ENCODE measurements at regions not wholly inside any gene's neighbourhood (a gene's known extent, or its start where the extent isn't known, plus 50 kb on each side); places are given as distances from the start of the nearest gene placed in this dataset.

DNA sequence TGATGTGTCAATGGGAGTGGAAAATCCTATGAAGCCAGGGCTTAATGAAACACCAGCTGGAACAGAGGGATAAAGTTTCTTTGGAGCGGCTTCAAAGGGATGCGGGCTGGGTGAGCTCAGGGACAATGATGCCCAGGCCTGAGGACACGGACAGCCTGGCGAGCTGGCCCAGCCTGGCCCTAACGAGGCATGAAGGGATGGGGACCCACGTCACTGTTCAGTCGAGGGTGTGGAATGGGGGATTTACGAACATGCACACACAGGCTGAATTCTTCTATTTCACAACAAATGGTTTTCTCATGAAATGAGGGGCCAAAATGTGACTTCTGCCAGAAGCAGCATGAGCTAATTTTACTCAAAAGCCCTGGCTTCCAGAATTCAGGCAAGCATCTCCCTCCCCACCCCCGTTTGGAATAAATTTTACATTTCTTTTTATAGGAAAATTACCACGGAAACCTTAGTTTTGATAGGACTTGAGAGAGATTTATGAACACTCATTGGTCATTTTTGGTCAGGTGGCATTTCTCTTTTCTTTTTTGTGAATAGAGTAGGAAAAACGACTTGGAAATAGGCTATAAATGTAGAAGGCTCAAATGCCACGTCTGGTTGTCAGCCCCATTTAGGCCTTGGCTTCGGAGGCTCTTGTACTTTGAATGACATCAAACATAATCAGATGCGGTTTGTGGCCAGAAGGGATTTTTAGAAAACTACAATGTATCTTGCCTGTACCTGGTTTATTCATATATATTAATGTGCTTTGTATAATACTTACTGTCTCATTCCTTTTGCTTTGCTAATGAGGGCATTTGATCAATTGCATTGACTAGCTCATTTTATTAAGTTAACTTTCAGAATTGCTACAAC, 893.8 kb upstream of the CELF4 start:
- DNase-seq: no peak

DNA sequence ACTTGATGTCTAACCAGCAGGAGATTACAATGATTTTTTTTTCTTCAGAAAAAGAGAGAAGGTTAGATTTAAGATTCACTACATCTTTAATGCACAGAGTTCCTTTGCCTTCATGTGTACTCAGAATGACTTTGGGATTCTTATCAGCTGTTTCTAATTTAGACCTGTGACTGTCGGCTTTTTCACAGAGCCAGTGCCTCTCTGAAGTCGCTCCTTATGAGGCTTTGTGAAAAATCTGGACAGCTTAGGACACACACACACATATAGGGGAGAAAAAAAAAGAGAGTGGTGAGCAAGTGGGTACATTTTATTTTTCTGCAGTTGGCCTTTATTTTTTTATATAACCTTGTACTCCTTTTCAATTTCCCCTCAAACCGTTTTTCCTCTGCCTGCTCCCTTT, 893.1 kb upstream of the CELF4 start:
- no peak for DNase-seq

DNA sequence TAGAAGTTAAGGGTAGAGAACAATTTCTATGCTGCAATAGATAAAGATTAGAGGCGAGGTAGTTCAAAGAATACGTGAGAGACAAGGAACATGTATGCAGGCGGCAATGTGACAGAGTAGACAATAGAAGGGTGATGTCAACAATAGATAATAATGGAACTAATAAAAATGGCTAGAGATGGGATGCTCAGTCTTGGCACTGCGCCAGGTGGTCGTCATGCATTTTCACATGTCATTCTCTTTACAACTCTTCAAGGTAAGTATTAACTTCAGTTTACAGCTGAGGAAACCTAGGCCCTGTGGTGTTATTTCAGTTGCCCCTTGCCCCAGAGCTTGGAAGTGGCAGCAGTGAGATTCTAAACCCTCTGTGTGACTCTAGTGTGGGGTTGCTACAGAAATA, 890.7 kb upstream of the CELF4 start:
- DNase-seq: no peak

DNA sequence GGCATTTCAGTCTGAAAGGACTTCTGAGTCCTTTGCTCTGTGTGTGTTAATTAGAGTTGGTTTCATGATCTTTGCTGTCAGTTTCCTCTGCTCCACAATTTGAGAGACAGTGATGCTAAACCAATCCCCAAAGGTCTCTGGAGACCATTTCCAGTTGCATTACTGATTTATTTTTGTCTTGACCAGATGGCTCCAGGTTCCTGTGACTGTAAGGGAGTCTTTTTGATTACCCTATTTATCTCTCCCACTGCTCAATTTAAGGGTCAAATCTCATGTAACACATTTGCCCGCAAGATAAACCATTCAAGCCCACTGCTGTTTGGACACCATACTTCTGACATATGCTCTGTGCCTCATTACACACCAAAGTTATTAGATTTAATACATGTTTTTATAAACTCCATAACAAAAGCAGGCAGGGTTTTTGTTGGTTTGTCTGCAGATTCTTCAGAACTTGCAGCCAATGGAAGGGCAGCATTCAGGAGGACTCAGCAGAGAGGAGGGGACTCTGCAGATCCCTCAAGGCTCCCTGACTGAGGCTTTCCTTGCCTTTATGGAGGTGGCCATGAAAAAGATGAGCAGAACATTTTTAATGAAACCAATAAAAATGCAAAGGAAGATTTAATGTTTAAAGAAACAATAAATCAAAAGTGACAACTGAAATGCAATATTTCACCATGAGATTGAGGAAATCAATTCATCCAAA, 889.3 kb upstream of the CELF4 start:
- DNase-seq: no peak

DNA sequence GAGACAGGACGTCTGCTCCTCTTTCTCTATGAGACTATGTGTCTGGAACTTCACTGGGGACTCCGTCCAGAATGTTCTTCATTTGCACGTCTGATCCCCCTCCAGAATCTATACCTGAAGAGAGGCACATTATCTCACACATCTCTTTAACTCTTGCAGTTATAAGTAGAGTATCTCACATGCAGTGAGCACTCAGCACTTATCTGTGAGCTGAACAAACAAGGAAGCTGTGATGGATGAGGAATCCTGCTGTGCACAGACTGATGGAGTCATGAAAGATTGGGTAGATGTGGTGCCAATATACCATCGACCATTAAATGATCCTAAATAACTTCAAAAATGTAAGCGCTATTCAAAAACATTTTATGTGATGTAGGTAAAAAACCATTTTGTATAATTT, 888.3 kb upstream of the CELF4 start:
- no peak for DNase-seq

DNA sequence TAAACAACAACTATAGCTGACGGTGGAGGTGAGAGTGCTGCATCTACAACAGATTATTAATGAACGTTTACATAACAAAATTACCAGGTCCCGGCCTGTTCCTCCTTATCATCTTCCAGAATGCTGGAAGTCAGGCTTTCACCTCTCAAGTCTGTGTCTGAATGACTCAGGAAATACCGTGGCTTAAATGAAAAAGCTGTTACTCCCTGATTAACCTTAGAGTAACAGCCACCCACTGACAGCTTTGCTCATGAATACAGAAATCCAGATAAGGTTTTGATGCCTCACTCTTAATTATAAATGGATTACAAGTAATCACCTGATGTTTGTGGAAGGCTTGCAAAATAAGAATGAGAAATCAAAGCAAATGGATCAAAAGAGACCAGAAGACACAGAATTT, 885.3 kb upstream of the CELF4 start:
- no peak for DNase-seq

DNA sequence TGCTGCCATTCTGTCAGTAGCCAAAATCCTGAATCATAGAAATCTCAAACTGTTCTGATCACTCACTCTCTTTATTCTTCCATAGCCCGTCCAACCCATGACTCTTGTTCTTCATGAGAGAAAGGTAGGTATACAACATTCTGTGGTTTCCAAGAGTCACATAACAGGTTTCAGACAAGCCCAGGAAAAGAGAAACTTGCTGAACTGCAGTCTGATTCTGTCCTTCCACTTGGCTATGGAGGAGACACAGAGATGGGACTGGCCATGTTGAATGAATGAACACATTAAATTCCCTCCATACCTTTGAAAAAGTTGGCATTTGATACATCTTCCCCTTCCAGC, 880.2 kb upstream of the CELF4 start:
- DNase-seq: no peak

DNA sequence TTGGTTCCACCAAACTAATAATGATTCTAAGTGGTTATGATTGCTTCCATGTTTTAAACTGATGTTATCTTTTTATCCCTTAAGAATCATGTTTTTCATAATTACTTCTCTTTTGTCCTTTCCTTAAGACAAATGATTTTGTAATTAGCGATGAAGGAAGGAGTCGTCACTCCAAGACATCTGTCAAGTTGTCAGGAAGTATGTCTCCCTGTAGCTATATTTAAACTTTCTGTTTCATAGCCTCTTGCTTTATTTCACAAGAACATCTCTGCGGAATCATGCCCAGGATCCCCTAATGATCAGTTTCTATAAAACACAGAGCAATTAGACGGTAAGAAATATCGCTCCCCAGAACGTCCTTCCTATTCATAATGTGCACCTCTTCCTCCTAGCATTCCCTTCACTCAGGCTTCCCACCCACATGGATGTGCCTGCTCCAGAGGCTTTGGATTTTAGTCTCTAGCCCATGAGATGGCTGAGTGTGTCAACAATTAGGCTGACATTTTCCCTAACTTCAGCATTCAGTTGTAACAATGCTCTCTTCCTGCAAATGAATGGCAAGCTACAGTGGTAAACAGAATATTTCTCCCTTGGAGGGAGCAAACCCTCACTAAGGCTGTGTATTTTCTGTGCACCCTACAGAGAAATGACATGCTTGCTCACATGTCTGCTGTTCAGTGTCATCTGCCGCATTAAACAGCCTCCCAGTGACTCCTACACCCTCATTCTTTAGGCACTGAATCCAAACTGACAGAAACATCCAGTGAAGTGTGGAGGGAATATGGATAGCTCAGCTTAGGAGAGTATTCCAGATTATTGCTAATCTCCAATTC, 879.6 kb upstream of the CELF4 start:
- DNase-seq: no peak

DNA sequence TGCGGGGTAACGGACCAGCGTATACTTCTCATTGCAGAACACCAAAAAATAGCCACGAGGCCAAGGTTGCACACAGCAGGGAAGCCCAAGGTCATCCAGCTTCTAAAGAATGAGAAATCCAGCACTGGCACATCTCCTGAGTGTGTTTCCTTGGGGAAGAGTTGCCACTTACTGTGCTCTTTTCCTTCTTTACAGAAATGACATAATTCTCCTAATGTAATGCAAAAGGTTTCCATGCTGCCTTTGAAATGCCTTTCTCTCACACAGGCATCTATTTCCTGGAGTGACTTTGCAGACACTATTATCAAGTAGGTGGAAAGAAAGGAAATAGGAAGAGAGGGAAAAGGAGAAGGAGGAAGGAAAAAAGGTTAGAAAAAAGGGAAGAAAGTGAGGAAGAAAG, 862.1 kb upstream of the CELF4 start:
- DNase-seq: no peak

DNA sequence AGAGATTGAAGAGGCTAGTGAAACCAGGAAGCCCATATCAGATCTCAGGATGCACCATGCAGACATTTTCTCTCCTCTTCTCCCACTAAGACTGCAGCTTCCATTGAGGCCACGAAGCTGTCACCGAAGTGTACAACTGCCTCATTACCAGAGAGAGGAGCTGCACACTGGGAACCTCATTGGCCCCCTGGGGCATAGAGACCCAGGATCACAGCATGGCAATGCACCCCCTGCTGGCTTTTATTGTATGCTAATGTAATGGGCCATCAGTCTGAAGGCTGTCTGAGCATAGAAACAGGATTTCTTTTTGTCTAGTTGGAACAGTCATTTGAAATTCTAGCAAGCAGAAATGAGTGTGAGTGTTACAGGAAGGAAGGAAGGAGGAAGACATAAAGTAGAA, 861.6 kb upstream of the CELF4 start:
- no peak for DNase-seq

DNA sequence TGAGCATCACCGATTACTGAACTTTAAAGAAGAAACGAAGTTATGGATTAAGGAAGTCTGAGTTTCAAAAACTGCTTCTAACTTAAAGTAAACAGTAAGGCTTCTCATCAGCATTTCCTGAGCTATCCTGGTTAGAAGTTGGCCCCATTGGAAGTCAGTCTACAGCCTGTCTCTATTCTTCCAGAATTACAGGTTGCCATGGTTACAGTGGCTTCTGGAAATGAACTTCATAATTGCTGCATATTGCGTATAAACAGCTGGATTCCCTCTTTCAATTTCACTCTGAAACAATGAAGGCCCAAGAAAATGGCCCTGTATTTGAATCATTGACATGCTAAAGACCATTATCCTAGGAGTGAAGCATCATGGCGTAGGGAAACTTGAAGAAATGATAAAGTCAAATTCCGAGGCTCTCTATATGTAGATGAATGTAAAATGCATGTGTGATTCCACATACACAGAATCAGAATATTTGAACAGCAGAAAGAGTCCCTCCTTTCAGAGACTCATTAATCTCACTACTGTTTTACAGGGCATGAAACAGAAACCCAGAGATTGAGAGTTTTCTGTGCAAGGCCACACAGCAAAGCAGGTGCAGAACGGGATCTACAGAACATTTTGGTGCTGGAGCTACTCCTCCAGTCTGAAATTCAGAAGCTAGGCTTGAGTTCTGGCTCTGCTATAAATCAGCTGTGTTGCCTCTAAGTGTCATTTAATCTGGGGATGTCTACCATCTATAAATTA, 856.4 kb upstream of the CELF4 start:
- DNase-seq: no peak

DNA sequence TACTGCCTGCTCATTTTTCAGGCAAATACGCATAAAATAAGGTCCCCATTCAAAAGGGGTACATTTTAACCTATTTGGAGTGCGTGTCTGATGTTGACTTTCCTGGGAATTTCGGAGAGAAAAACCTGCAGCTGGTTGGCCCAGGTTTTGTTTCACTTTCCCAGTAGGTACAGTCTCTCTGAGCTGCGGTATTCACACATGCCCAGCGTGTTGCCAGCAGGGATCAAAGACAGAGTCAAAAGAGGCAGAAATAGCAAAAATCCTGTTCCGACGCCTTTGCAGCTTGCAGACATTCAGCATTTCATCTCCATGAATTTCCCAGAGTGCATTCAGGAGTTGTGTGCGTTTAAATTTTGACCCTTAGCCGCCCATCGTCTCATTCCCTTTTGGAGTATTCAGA, 855.4 kb upstream of the CELF4 start:
- DNase-seq: no peak

DNA sequence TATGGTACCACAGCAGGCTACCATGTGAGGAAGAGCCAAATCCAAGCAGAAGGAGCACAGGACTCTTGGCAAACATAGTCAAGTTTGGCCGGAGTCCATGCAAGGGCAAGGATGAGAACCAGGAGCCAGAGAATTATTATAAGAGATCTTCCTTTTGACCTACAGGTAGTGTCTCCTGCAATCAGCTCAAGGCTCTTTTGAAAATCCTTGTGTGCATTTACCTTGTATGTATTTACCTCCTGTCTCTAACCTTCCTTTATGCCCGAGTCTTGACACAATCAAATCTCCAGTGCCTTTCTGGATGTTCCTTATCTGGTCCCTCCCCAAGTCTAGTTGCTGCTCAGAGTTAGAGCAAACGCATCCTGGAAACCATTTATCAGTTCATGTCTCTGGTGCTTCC, 855.0 kb upstream of the CELF4 start:
- DNase-seq: no peak

DNA sequence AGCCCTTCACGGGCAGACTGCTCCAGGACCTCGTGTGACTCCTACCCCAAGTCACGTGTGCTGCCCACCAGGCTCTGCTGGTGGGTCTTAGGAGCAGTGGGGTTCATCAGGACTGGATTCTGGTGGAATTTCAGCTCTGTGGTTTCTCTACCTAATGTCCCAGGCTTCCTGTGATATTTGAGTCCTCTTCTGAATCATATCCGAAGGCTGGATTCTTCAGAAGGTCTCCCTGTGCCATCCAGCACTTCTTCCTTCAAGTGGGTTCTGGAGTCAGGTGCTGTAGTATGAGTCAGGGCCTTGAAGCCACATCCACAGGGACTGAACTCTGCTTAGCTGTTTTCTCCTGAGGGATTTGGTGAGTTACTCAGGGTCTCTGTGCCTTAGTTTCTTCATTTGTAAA, 850.2 kb upstream of the CELF4 start:
- no peak for DNase-seq

DNA sequence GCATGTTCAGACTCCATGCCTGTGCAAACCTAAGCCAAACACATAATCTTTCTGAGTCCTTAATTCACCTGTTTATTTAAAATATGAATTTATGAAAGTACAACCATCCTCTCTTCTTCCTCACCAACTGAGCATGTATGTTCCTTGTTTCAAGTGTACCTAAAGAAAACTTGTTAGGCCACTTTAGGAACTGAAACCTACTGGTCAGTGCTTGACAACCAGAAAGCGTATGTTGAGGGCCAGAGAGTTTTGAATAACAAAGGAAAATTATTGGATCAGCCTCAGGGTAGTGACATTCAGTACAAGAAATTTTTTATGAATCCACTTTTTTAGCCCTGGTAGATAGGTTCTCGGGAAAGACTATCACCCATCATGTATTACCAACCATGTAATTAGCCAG, 847.6 kb upstream of the CELF4 start:
- no peak for DNase-seq

DNA sequence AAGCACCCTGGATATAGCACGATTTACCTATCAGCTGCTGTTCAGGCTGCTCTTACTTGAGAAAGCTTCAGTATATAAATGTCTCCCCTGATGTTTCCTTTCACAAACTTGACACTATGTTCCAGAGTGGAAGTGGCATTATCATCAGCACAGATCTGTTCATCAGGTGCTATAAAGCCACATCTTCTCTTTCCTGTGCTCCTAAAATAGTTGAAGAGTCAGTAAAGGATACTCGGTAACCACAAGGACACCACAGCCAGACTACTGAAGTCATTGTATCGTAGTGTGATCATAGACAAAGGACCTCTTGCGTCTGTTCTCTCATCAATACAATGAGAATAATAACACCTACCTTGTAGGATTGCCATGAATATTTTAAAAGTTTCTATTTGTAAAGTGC, 841.0 kb upstream of the CELF4 start:
- no peak for DNase-seq

DNA sequence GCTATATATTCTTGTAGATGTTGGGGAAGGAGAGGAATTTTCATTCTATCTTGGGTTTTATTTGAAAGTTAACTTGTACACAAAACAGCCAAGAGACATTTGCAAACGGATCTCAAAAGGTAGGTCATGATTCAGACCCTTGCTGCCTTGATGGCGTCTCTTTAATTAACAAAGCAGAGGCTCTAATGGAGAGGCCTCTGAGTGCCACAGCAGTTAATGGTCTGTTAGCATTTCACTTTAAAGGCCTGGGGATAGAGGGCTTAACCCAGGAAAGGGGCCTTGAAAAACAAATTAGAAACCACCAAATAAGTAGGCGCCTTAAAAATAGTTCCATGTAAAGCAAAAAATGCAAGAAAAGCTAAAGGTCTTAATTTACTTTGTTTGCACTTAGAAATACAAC, 836.9 kb upstream of the CELF4 start:
- DNase-seq: no peak

DNA sequence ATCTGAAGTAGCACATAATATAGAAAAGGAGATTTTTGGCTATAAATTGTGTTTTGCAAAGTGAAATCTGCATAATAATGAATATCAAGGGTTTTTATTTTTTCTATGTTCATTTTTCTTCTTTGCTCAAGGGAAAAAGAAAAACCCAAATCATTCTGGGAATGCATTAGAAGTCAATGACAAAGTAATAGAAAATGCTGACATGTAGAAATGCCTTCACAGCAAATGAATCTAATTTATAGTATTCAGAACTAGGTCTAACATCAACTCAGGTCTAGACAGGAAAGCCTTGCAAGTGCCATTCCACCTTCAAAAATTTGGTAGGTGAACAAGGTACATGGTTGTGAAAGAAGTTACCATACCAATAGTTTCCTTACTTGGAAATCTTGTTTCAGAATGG, 831.5 kb upstream of the CELF4 start:
- no peak for DNase-seq

DNA sequence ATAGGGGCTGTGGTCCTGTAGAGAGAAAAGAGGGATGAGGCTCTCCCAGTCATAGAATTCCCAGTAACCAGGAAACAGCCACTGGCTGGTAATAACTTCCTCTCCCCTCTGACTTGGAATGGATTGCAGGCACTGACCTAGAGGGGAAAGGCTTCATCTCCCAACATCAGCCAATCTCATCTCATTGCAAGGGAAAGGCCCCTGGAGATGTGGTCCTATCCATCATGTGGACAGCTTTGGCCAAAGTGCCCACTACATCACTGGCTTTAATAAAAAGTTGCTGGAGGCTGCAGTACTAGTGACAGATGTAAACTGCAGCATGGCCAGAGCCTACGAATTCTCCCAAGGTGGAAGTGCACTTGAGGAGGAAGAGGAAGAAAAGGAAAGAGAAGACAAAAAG, 820.5 kb upstream of the CELF4 start:
- DNase-seq: no peak

DNA sequence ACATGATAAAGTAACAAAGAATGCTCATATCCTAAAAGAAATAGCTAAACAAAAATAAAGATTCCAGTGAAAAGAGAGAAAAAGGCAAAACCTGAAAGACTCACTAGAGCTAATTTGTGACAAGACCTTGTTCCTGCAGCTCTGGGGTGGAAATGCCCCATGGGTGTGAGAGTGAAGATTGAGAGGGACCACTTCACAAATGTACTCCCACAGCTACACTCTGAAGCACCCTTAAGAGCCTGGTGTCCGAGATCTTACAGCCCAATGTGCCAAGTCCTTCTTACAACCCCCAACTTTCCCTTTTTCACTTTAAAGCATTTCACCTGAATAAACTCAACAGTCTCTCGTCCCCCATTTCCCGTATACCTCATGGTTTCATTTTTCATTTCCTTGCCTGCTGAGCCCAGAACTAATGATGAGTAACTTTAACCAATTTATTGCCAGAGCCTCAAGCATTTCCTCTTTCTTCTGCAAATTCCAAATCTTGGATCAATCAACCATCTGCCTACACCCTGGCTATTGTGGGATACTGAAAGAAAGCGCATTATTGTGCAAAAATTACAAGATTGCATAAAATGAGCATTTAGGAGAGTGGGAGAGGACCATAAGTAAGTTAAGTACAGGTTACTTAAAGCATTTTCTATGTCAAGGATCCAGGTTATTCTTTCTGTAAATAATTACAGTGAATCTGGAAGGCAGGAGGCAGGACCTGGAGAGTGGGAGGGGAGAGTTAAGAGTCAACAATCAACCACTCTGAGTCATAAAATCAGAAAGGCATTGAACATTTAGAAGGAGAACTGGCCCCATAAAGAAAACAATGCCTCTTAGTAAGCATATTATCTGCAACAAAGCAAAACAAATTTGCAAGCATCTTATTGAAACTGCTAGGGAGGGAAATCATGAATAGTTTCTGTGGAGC, 804.4 kb upstream of the CELF4 start:
- DNase-seq: no peak

DNA sequence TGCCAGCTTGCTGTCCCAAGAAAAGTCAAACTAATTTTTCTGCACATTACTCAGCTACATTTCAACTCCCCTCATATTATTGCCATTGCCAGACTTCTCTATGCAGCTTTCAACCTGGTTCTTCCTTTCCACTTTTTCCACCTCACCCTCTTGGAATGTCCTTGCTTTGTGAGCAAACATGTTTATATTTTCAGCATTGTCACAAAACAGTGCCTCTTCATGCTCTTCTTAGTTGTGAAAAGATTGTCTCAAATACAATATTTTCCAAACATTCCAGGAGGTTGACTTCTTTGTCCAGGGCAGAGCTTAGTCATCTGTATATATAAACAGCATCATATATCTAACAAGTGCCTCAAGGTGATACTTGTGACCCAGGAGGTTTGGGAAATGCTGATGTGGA, 803.3 kb upstream of the CELF4 start:
- DNase-seq: no peak

DNA sequence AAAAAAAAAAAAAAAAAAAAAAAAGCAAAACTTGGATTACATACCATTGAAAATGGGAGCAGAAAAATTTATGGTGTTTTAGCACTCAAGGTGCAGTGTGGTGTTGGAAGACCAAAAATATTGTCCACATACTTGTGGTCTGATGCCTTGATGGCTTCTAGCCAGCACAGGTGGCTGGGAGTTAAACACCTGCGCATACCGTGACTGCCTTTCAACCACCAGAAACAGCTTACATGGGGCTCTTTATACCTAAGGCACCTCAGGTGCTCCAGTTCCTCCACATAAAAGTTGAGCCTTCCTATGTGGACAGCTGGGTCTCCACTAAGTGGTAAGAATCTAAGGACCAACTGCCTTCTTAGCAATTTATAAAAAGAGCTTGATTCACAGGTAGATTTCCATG, 802.6 kb upstream of the CELF4 start:
- no peak for DNase-seq

All from NCI-H1048 (cell line).